ENCODE measurements at regions not wholly inside any gene's neighbourhood (a gene's known extent, or its start where the extent isn't known, plus 50 kb on each side); places are given as distances from the start of the nearest gene placed in this dataset.

DNA sequence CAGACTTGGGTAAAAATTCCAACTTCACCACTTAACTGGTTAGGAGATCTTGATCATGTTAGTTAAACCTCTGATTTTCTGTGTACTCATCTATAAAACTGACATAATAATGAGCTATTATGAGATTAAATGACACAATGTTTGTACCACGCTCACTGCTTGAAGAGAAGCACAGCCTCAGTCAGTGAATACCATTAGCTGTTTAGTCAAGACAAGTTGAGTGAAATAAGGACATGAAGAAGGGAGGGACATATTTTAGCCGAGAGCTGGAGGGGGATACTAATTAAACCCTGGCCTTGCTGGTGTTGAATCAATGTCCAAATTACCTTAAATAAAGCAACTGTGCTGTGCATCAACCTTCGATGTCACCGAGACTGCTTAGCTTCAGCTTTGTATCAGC, 105.1 kb upstream of the TOX3 start:
- no peak for TF ChIP-seq POLR2AphosphoS5 (IDR thresholded peaks at IDR 0.05)
- TF ChIP-seq, protein P1, sequence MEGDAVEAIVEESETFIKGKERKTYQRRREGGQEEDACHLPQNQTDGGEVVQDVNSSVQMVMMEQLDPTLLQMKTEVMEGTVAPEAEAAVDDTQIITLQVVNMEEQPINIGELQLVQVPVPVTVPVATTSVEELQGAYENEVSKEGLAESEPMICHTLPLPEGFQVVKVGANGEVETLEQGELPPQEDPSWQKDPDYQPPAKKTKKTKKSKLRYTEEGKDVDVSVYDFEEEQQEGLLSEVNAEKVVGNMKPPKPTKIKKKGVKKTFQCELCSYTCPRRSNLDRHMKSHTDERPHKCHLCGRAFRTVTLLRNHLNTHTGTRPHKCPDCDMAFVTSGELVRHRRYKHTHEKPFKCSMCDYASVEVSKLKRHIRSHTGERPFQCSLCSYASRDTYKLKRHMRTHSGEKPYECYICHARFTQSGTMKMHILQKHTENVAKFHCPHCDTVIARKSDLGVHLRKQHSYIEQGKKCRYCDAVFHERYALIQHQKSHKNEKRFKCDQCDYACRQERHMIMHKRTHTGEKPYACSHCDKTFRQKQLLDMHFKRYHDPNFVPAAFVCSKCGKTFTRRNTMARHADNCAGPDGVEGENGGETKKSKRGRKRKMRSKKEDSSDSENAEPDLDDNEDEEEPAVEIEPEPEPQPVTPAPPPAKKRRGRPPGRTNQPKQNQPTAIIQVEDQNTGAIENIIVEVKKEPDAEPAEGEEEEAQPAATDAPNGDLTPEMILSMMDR (IDR thresholded peaks at IDR 0.05): no peak
- no peak for TF ChIP-seq POLR2A (IDR thresholded peaks at IDR 0.05)
- no peak for TF ChIP-seq EP300 (IDR thresholded peaks at IDR 0.05; ENCODE audit: low read depth)
- no peaks in the 10 kb centered on the region for H3K36me3 ChIP-seq
- no peaks in the 10 kb centered on the region for H3K9me3 ChIP-seq
- in situ Hi-C loops (cut with MboI; ENCODE audit: low pct_ligation_motif_present in 1 of 4, low pct_unique_long_range_greater_than_20kb in 1 of 4, low sequenced_read_pairs in 3 of 4) (no loop called here), intact Hi-C loops (cut with DNase I; ENCODE audit: low total_unique reads) (no loop called here)
- H3K27ac ChIP-seq: no peak overlapping the region
- WGBS, 2 donors (ENCODE audit: low coverage in 1 of 2): 76 to 80% methylated on average over 4 of the region's 4 CpGs
- DNase-seq: no peak
- no peak overlapping the region for H3K4me3 ChIP-seq
- no peaks in the 10 kb centered on the region for H3K27me3 ChIP-seq
- H3K4me1 ChIP-seq: no peaks in the 10 kb centered on the region

DNA sequence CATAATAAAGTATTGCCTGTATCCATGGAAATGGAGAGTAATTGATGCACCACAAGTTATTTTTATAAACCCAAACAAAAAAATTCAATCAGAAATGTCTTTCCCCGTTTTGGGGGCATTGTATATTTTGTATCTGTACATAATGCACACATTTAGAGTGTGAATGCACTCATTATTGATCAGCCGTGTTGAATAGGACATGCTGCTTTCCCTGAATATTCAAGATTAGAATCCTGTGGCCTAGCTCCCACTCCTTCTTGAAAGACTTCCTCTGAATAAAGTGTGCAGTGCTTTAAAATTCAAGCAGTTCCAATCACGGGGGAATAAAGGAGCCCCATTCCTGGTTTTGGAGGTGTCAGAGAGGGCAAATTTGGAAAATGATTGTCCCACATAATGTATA, 103.8 kb upstream of the TOX3 start:
- H3K9me3 ChIP-seq: no peaks in the 10 kb centered on the region
- H3K36me3 ChIP-seq: no peaks in the 10 kb centered on the region
- no peaks in the 10 kb centered on the region for H3K27me3 ChIP-seq
- DNase-seq: no peak
- no peak overlapping the region for H3K4me3 ChIP-seq
- no peak overlapping the region for H3K27ac ChIP-seq
- no peaks in the 10 kb centered on the region for H3K4me1 ChIP-seq
- intact Hi-C loops (cut with DNase I; ENCODE audit: low total_unique reads): no loop called here
- WGBS, 2 donors (ENCODE audit: low coverage in 1 of 2): 67 to 70% methylated on average over 2 to 3 of the region's 3 CpGs
- in situ Hi-C loops (cut with MboI; ENCODE audit: low pct_ligation_motif_present in 1 of 4, low pct_unique_long_range_greater_than_20kb in 1 of 4, low sequenced_read_pairs in 3 of 4): no loop called here
- no peak for TF ChIP-seq POLR2AphosphoS5 (IDR thresholded peaks at IDR 0.05)
- TF ChIP-seq, protein P1 (IDR thresholded peaks at IDR 0.05): no peak
- no peak for TF ChIP-seq POLR2A (IDR thresholded peaks at IDR 0.05)
- TF ChIP-seq EP300 (IDR thresholded peaks at IDR 0.05; ENCODE audit: low read depth): no peak

- TF ChIP-seq, protein P1 (IDR thresholded peaks at IDR 0.05): no peak
- TF ChIP-seq POLR2AphosphoS5 (IDR thresholded peaks at IDR 0.05) (no peak), EP300 (IDR thresholded peaks at IDR 0.05; ENCODE audit: low read depth) (no peak), POLR2A (IDR thresholded peaks at IDR 0.05) (no peak)
- Histone ChIP-seq H3K4me1 (no peaks in the 10 kb centered on the region), H3K27ac (no peak overlapping the region), H3K36me3 (no peaks in the 10 kb centered on the region), H3K9me3 (no peaks in the 10 kb centered on the region), H3K4me3 (no peak overlapping the region), H3K27me3 (no peaks in the 10 kb centered on the region)
- intact Hi-C loops (cut with DNase I; ENCODE audit: low total_unique reads): no loop called here
- no peak for DNase-seq
- in situ Hi-C loops (cut with MboI; ENCODE audit: low pct_ligation_motif_present in 1 of 4, low pct_unique_long_range_greater_than_20kb in 1 of 4, low sequenced_read_pairs in 3 of 4): no loop called here
- 42 to 49% methylated on average over 3 of the region's 3 CpGs for WGBS, 2 donors (ENCODE audit: low coverage in 1 of 2)
Measured at GRCh38 chr16:52650318-52650717, 103.4 kb upstream of the TOX3 start.

- no peaks in the 10 kb centered on the region for H3K36me3 ChIP-seq
- TF ChIP-seq, protein P1 (IDR thresholded peaks at IDR 0.05): no peak
- TF ChIP-seq POLR2A (IDR thresholded peaks at IDR 0.05): no peak
- TF ChIP-seq EP300 (IDR thresholded peaks at IDR 0.05; ENCODE audit: low read depth): no peak
- TF ChIP-seq POLR2AphosphoS5 (IDR thresholded peaks at IDR 0.05): no peak
- H3K27ac ChIP-seq: no peak overlapping the region
- DNase-seq: no peak
- no peaks in the 10 kb centered on the region for H3K27me3 ChIP-seq
- H3K4me3 ChIP-seq: no peak overlapping the region
- intact Hi-C loops (cut with DNase I; ENCODE audit: low total_unique reads): no loop called here
- in situ Hi-C loops (cut with MboI; ENCODE audit: low pct_ligation_motif_present in 1 of 4, low pct_unique_long_range_greater_than_20kb in 1 of 4, low sequenced_read_pairs in 3 of 4): no loop called here
- 61 to 67% methylated on average over 1 of the region's 1 CpG for WGBS, 2 donors (ENCODE audit: low coverage in 1 of 2)
- no peaks in the 10 kb centered on the region for H3K9me3 ChIP-seq
- H3K4me1 ChIP-seq: no peaks in the 10 kb centered on the region
Measured at GRCh38 chr16:52649870-52650269, 102.9 kb upstream of the TOX3 start.

All from transverse colon (tissue), 4 donors.